Upper lobe of right lung (tissue), 1 donor: ENCODE measurements at regions not wholly inside any gene's neighbourhood (a gene's known extent, or its start where the extent isn't known, plus 50 kb on each side); places are given as distances from the start of the nearest gene placed in this dataset.

Source experiments
- ATAC-seq: fragments of 200-7000 bp; cut with Tn5 transposase; one replicate; pipeline ENCODE4 v1.9.1; 2020; ENCODE audit warnings: mild to moderate bottlenecking, moderate library complexity
- DNase-seq: peaks from one replicate; pipeline ENCODE4 v3.0.0-alpha.2; 2020
- H3K27ac ChIP-seq: fragments of 200-600 bp; one replicate; pipeline ENCODE4 v1.8.0; 2022
- H3K27me3 ChIP-seq: fragments of 200-600 bp; one replicate; pipeline ENCODE4 v1.8.0; 2022; ENCODE audit warnings: mild to moderate bottlenecking
- H3K36me3 ChIP-seq: fragments of 200-600 bp; one replicate; pipeline ENCODE4 v1.8.0; 2022
- H3K4me1 ChIP-seq: fragments of 200-600 bp; one replicate; pipeline ENCODE4 v1.8.0; 2022
- H3K4me3 ChIP-seq: fragments of 200-600 bp; one replicate; pipeline ENCODE4 v1.8.0; 2022; ENCODE audit warnings: mild to moderate bottlenecking
- H3K9me3 ChIP-seq: fragments of 200-600 bp; one replicate; pipeline ENCODE4 v1.8.0; 2022
- CTCF ChIP-seq: fragments of 200-600 bp; IDR thresholded peaks from one replicate; pipeline ENCODE4 v1.8.0; 2022; ENCODE audit warnings: antibody characterized with exemption
- intact Hi-C: fragments of 100-400 bp; cut with DNase I; formaldehyde crosslinking; loops from one replicate; pipeline ENCODE4 v1.11.0; 2022
- donor health status: DM: no; HTN: yes; CAD: no; lungs with severe emphysema.

- no peak overlapping the region for H3K4me3 ChIP-seq
- H3K36me3 ChIP-seq: no peaks in the 10 kb centered on the region
- DNase-seq (no peak), ATAC-seq (no peak)
- H3K4me1 ChIP-seq: no peaks in the 10 kb centered on the region
- intact Hi-C loops: no loop called here
- H3K27me3 ChIP-seq: peaks cover 3% of the 10 kb centered on the region
- no peak for TF ChIP-seq CTCF
- H3K27ac ChIP-seq: no peak overlapping the region
- no peaks in the 10 kb centered on the region for H3K9me3 ChIP-seq
These were observed 82.7 kb upstream of the OTX2 start for GRCh38 chr14:56892959-56893358.

- DNase-seq: no peak
- TF ChIP-seq CTCF: no peak
- Histone ChIP-seq H3K9me3 (no peaks in the 10 kb centered on the region), H3K36me3 (no peaks in the 10 kb centered on the region), H3K27ac (no peak overlapping the region), H3K27me3 (peaks cover 3% of the 10 kb centered on the region), H3K4me3 (no peak overlapping the region), H3K4me1 (no peaks in the 10 kb centered on the region)
- intact Hi-C loops: no loop called here
- no peak for ATAC-seq
These were observed 80.9 kb upstream of the OTX2 start for GRCh38 chr14:56891226-56891625.

- ATAC-seq: no peak
- intact Hi-C loops: no loop called here
- TF ChIP-seq CTCF: no peak
These were observed 79.4 kb upstream of the OTX2 start for GRCh38 chr14:56889705-56890104.

GRCh38 chr14:56888274-56888673, 78.0 kb upstream of the OTX2 start:
- no peaks in the 10 kb centered on the region for H3K36me3 ChIP-seq
- intact Hi-C loops: no loop called here
- H3K9me3 ChIP-seq: no peaks in the 10 kb centered on the region

More at GRCh38 chr14:56889705-56890104, 79.4 kb upstream of the OTX2 start:
- H3K36me3 ChIP-seq: no peaks in the 10 kb centered on the region
- no peaks in the 10 kb centered on the region for H3K4me1 ChIP-seq
- H3K9me3 ChIP-seq: no peaks in the 10 kb centered on the region
- no peak overlapping the region for H3K4me3 ChIP-seq
- no peak overlapping the region for H3K27ac ChIP-seq
- H3K27me3 ChIP-seq: peaks cover 3% of the 10 kb centered on the region
- DNase-seq: no peak

GRCh38 chr14:56887216-56887615, 76.9 kb upstream of the OTX2 start:
- Histone ChIP-seq H3K36me3 (no peaks in the 10 kb centered on the region), H3K27me3 (peaks cover 3% of the 10 kb centered on the region), H3K27ac (no peak overlapping the region), H3K4me3 (no peak overlapping the region), H3K4me1 (no peaks in the 10 kb centered on the region), H3K9me3 (no peaks in the 10 kb centered on the region)
- no peak for TF ChIP-seq CTCF
- intact Hi-C loops: no loop called here
- ATAC-seq: no peak
- DNase-seq: no peak

More at GRCh38 chr14:56888274-56888673, 78.0 kb upstream of the OTX2 start:
- Histone ChIP-seq H3K27ac (no peak overlapping the region), H3K4me1 (no peaks in the 10 kb centered on the region), H3K27me3 (peaks cover 3% of the 10 kb centered on the region), H3K4me3 (no peak overlapping the region)
- no peak for TF ChIP-seq CTCF
- ATAC-seq (no peak), DNase-seq (no peak)

- Histone ChIP-seq H3K27ac (no peak overlapping the region), H3K4me3 (no peak overlapping the region), H3K4me1 (no peaks in the 10 kb centered on the region), H3K9me3 (no peaks in the 10 kb centered on the region), H3K36me3 (no peaks in the 10 kb centered on the region), H3K27me3 (peaks cover 3% of the 10 kb centered on the region)
- intact Hi-C loops: no loop called here
- DNase-seq: no peak
- no peak for TF ChIP-seq CTCF
- no peak for ATAC-seq
These were observed 76.3 kb upstream of the OTX2 start for GRCh38 chr14:56886471-56887062.
